GM12878 (cell line): ENCODE measurements at regions not wholly inside any gene's neighbourhood (a gene's known extent, or its start where the extent isn't known, plus 50 kb on each side); places are given as distances from the start of the nearest gene placed in this dataset.

Experiments used
- ATAC-seq: fragments of 200-7000 bp; cut with Tn5 transposase; 3 replicates; pipeline ENCODE4 v1.9.1; 2020; ENCODE audit warnings: mild to moderate bottlenecking, moderate library complexity
- BruUV-seq: library from RNA; stranded (reverse); fragments of 400-500 nt; replicated peaks from 2 replicates; lab custom pipeline; 2021; lab: Mats Ljungman, UMichigan
- CTCF ChIA-PET: fragments of 300-600 bp; sonication (Branson Sonifier 250); formaldehyde crosslinking; extraction: SDS; loops from one replicate; lab custom pipeline; 2021; ENCODE audit warnings: inconsistent platforms; lab: Yijun Ruan, JAX
- POLR2A ChIA-PET: fragments of 350-600 bp; formaldehyde crosslinking; extraction: SDS; loops from one replicate; lab custom pipeline; 2021; ENCODE audit warnings: inconsistent platforms; lab: Charles Lee
- RAD21 ChIA-PET: fragments of 300-600 bp; sonication (Branson Sonifier 250); formaldehyde crosslinking; loops from one replicate; lab custom pipeline; 2023; ENCODE audit warnings: antibody characterized with exemption; ENCODE audit not compliant: unreplicated experiment; lab: Charles Lee
- SMC1A ChIA-PET: fragments of 300-600 bp; sonication (Branson Sonifier 250); formaldehyde crosslinking; loops from one replicate; lab custom pipeline; 2023; ENCODE audit not compliant: unreplicated experiment, uncharacterized antibody; lab: Charles Lee
- DNase-seq: peaks from one replicate; pipeline ENCODE4 v3.0.0-alpha.2; 2011; ENCODE audit warnings: low read depth, low spot score
- FAIRE-seq: peaks from 3 replicates; lab custom pipeline; 2011; peaks lifted over from hg19 to GRCh38; lab: Jason Lieb, UNC
- H2AFZ ChIP-seq: 2 replicates; pipeline ENCODE4 v1.6.0; 2011; ENCODE audit warnings: low read depth, low read length, control low read depth; ENCODE audit not compliant: control insufficient read depth
- H3K27ac ChIP-seq: 2 replicates; pipeline ENCODE4 v1.5.1; 2011; ENCODE audit warnings: control low read depth; ENCODE audit not compliant: control insufficient read depth, insufficient read depth
- H3K27me3 ChIP-seq, 2 experiments: replicated peaks in 1 of 2; 2 replicates each; pipeline versions ENCODE4 v1.6.0 to v1.6.1; 2011; ENCODE audit warnings: low read length in 1 of 2; ENCODE audit not compliant: control insufficient read depth in 2 of 2, insufficient read depth in 2 of 2
- H3K36me3 ChIP-seq, 2 experiments: 2 replicates each; pipeline ENCODE4 v1.5.1; 2011; ENCODE audit warnings: low read length in 1 of 2; ENCODE audit not compliant: control insufficient read depth in 2 of 2, insufficient read depth in 2 of 2
- H3K4me1 ChIP-seq: 2 replicates; pipeline ENCODE4 v1.6.1; 2011; ENCODE audit warnings: mild to moderate bottlenecking, low read length, moderate library complexity, mixed read lengths; ENCODE audit not compliant: control insufficient read depth, insufficient read depth
- H3K4me2 ChIP-seq: 2 replicates; pipeline ENCODE4 v1.6.0; 2011; ENCODE audit warnings: control low read depth; ENCODE audit not compliant: control insufficient read depth, insufficient read depth
- H3K4me3 ChIP-seq: fragments of 200-600 bp; sonication (generic); 2 replicates; pipeline ENCODE4 v1.5.1; 2016
- H3K79me2 ChIP-seq: 2 replicates; pipeline ENCODE4 v1.6.0; 2011; ENCODE audit warnings: low read length; ENCODE audit not compliant: control insufficient read depth, insufficient read depth
- H3K9ac ChIP-seq: 2 replicates; pipeline ENCODE4 v1.8.0; 2011; ENCODE audit warnings: low read length, control low read depth, mixed read lengths; ENCODE audit not compliant: control insufficient read depth, insufficient read depth
- H3K9me3 ChIP-seq: replicated peaks from 3 replicates; pipeline ENCODE4 v1.5.1; 2011; ENCODE audit warnings: mild to moderate bottlenecking, low read length; ENCODE audit not compliant: control insufficient read depth, insufficient read depth
- H4K20me1 ChIP-seq: 2 replicates; pipeline ENCODE4 v1.6.0; 2011; ENCODE audit not compliant: control insufficient read depth, insufficient read depth
- SP1 ChIP-seq: IDR thresholded peaks from one replicate; pipeline ENCODE4 v1.6.1; 2011; ENCODE audit warnings: low read depth, low read length
- WGBS: methylation state at CpG from one replicate; pipeline ENCODE4 v1.1.6; 2016; ENCODE audit warnings: low lambda C conversion rate; ENCODE audit not compliant: insufficient replicate concordance, insufficient coverage; ENCODE audit errors: missing lambda C conversion rate; 5-methylcytosine and 5-hydroxymethylcytosine counted together
- in situ Hi-C: fragments of 300-500 bp; cut with MboI; formaldehyde crosslinking; loops from 9 replicates; pipeline ENCODE4 v1.14.3; 2018; ENCODE audit warnings: mixed read lengths
- intact Hi-C: fragments of 100-400 bp; cut with micrococcal nuclease; formaldehyde crosslinking; loops from one replicate; pipeline ENCODE4 v1.14.2; 2022; ENCODE audit not compliant: unreplicated experiment
- TF ChIP-seq, protein P1 (sequence below): fragments of 450-650 bp; formaldehyde crosslinking; IDR thresholded peaks from 2 replicates; pipeline ENCODE4 v1.5.0; 2022; ENCODE audit warnings: mild to moderate bottlenecking, missing genetic modification characterization
- TF ChIP-seq, protein P2 (sequence below): fragments of 450-650 bp; IDR thresholded peaks from 2 replicates; pipeline ENCODE4 v1.6.1; 2017; ENCODE audit warnings: mild to moderate bottlenecking, low read depth, inconsistent platforms; ENCODE audit not compliant: poor library complexity, severe bottlenecking

DNA sequence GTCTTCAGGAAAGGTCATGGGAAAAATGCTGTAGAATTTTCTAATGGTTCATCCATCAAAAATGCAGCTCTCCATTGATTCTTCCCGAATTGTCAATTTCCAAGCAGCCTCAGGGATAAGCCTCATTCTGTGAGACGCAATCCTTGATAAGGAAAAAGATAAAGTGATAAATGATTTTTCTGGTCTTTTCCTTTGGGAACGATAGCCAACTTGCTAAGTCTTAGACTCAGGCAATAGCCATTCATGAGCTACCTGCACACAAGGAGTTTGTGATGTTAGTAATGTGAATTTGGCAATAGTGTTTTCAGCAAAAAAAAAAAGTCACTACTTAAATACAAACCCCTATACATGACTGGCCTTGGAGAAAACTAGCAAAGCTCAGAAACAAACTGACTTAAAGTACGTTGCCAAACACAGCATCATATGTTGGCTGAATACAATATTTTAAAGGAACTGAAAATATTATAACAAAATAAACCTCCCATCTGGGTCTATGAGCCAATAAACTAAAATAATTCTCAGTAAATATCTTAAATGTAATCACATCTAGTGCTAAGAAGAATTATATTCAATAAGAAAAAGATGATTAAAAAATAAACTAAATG is 75.5 kb downstream of the KLF6 start:
- no peak for ATAC-seq
- POLR2A ChIA-PET = no interaction called here
- SMC1A ChIA-PET = interaction anchor here (0.6 to 1.4 kb wide), 2 partner anchors 9 to 49 kb away, joined by 3 to 4 read pairs; no protein-coding TSS in a partner anchor
- no TSS peak for BruUV-seq
- H4K20me1 ChIP-seq = no peaks in the 10 kb centered on the region
- no peak overlapping the region for H2AFZ ChIP-seq
- in situ Hi-C loops = no loop called here
- RAD21 ChIA-PET = no interaction called here
- CTCF ChIA-PET = no interaction called here
- no peaks in the 10 kb centered on the region for H3K36me3 ChIP-seq
- no peak for FAIRE-seq
- no peak overlapping the region for H3K4me2 ChIP-seq
- no peak overlapping the region for H3K4me3 ChIP-seq
- no peak overlapping the region for H3K27ac ChIP-seq
- no peaks in the 10 kb centered on the region for H3K79me2 ChIP-seq
- no peak for DNase-seq
- WGBS = 46% methylated on average over 4 of the region's 4 CpGs
- TF ChIP-seq, protein P1, sequence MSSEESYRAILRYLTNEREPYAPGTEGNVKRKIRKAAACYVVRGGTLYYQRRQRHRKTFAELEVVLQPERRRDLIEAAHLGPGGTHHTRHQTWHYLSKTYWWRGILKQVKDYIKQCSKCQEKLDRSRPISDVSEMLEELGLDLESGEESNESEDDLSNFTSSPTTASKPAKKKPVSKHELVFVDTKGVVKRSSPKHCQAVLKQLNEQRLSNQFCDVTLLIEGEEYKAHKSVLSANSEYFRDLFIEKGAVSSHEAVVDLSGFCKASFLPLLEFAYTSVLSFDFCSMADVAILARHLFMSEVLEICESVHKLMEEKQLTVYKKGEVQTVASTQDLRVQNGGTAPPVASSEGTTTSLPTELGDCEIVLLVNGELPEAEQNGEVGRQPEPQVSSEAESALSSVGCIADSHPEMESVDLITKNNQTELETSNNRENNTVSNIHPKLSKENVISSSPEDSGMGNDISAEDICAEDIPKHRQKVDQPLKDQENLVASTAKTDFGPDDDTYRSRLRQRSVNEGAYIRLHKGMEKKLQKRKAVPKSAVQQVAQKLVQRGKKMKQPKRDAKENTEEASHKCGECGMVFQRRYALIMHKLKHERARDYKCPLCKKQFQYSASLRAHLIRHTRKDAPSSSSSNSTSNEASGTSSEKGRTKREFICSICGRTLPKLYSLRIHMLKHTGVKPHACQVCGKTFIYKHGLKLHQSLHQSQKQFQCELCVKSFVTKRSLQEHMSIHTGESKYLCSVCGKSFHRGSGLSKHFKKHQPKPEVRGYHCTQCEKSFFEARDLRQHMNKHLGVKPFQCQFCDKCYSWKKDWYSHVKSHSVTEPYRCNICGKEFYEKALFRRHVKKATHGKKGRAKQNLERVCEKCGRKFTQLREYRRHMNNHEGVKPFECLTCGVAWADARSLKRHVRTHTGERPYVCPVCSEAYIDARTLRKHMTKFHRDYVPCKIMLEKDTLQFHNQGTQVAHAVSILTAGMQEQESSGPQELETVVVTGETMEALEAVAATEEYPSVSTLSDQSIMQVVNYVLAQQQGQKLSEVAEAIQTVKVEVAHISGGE (CRISPR knock-in tag) = no peak
- TF ChIP-seq, protein P2, sequence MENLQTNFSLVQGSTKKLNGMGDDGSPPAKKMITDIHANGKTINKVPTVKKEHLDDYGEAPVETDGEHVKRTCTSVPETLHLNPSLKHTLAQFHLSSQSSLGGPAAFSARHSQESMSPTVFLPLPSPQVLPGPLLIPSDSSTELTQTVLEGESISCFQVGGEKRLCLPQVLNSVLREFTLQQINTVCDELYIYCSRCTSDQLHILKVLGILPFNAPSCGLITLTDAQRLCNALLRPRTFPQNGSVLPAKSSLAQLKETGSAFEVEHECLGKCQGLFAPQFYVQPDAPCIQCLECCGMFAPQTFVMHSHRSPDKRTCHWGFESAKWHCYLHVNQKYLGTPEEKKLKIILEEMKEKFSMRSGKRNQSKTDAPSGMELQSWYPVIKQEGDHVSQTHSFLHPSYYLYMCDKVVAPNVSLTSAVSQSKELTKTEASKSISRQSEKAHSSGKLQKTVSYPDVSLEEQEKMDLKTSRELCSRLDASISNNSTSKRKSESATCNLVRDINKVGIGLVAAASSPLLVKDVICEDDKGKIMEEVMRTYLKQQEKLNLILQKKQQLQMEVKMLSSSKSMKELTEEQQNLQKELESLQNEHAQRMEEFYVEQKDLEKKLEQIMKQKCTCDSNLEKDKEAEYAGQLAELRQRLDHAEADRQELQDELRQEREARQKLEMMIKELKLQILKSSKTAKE = no peak
- no peak for TF ChIP-seq SP1
- H3K27me3 ChIP-seq = no peaks in the 10 kb centered on the region
- no peak overlapping the region for H3K9ac ChIP-seq
- H3K4me1 ChIP-seq = no peaks in the 10 kb centered on the region
- intact Hi-C loops = no loop called here
- peaks cover 2% of the 10 kb centered on the region; the same call in 1 of the 3 replicates for H3K9me3 ChIP-seq
